Chondrocyte (in vitro differentiated cells): ENCODE measurements at regions not wholly inside any gene's neighbourhood (a gene's known extent, or its start where the extent isn't known, plus 50 kb on each side); places are given as distances from the start of the nearest gene placed in this dataset.

ENCODE experiments used
- DNase-seq: peaks from one replicate; pipeline ENCODE4 v3.0.0; 2021; ENCODE audit warnings: mixed read lengths, low spot score
- H3K27ac Mint-ChIP-seq: one replicate; pipeline ENCODE4 v1.8.0; 2021; ENCODE audit warnings: mild to moderate bottlenecking, moderate library complexity, mixed read lengths; ENCODE audit not compliant: unreplicated experiment
- H3K27me3 Mint-ChIP-seq: 2 replicates; pipeline ENCODE4 v1.8.0; 2021; ENCODE audit warnings: low read depth, mixed read lengths
- H3K36me3 Mint-ChIP-seq: 2 replicates; pipeline ENCODE4 v1.8.0; 2021; ENCODE audit warnings: low read depth, mixed read lengths
- H3K4me1 Mint-ChIP-seq: 2 replicates; pipeline ENCODE4 v1.8.0; 2021; ENCODE audit warnings: low read depth, mild to moderate bottlenecking, mixed read lengths
- H3K4me3 Mint-ChIP-seq: one replicate; pipeline ENCODE4 v1.8.0; 2021; ENCODE audit warnings: mild to moderate bottlenecking, moderate library complexity, mixed read lengths; ENCODE audit not compliant: unreplicated experiment
- H3K9me3 Mint-ChIP-seq: 2 replicates; pipeline ENCODE4 v1.8.0; 2021; ENCODE audit warnings: low read depth, mixed read lengths
- CTCF ChIP-seq: fragments of 200-600 bp; sonication (generic); IDR thresholded peaks from 2 replicates; pipeline ENCODE4 v1.5.0; 2021; ENCODE audit warnings: antibody characterized with exemption, mild to moderate bottlenecking, moderate library complexity

DNA sequence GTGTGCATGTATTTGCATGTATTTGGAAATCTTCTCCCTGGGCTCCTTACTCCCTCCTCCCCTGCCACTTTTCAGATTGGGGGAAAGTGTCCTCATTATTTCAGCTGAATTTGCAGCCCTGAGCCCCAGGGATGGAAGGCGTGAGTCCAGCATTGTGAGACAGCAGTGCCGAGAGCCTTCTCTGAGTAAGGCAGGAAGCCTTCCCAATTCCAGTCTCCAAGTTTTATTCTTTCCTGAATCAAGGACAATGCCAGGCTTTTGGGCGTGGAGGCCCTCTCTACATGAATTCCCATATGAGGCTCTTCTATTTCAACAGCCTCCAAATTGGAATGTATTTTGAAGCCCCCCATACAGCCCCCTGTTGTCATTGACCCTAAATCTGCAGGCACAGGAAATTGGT, 163.5 kb downstream of the ACKR3 start:
- H3K36me3 Mint-ChIP-seq: no peaks in the 10 kb centered on the region
- H3K27ac Mint-ChIP-seq: no peak overlapping the region
- no peaks in the 10 kb centered on the region for H3K9me3 Mint-ChIP-seq
- TF ChIP-seq CTCF: no peak
- no peak for DNase-seq
- no peak overlapping the region for H3K4me3 Mint-ChIP-seq
- no peaks in the 10 kb centered on the region for H3K27me3 Mint-ChIP-seq
- H3K4me1 Mint-ChIP-seq: no peaks in the 10 kb centered on the region

DNA sequence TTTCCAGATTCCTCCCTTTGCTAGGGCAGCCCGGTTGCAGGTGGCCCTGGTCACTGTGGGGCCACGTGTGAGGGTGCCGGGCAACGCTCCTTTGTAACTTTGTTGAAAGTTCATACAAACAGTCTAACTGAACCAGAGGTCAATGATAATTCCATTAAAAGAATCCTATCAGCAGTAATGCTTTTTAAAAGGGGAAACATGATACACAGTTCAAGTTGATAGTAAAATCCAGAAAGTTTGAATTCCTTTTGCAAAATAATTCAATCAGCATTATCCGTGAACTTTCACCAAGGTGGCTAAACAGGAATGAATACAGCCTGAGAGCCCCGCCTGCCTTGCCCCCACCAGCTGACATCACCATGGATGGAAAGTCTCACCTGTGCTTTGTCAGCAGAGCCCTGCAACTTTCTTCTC, 166.2 kb downstream of the ACKR3 start:
- DNase-seq: no peak
- Mint-ChIP-seq H3K36me3 (no peaks in the 10 kb centered on the region), H3K27me3 (no peaks in the 10 kb centered on the region), H3K27ac (no peak overlapping the region), H3K4me3 (no peak overlapping the region), H3K4me1 (peaks cover 12% of the 10 kb centered on the region), H3K9me3 (peaks cover 4% of the 10 kb centered on the region)
- TF ChIP-seq CTCF: no peak

- no peak for TF ChIP-seq CTCF
- Mint-ChIP-seq H3K4me1 (peaks cover 28% of the 10 kb centered on the region), H3K9me3 (peaks cover 4% of the 10 kb centered on the region), H3K4me3 (no peak overlapping the region), H3K27me3 (no peaks in the 10 kb centered on the region), H3K27ac (no peak overlapping the region), H3K36me3 (no peaks in the 10 kb centered on the region)
- no peak for DNase-seq
Measured at GRCh38 chr2:236738030-236738429, 168.4 kb downstream of the ACKR3 start.

- Mint-ChIP-seq H3K27me3 (no peaks in the 10 kb centered on the region), H3K27ac (no peak overlapping the region), H3K4me3 (no peak overlapping the region), H3K36me3 (no peaks in the 10 kb centered on the region), H3K4me1 (peaks cover 36% of the 10 kb centered on the region), H3K9me3 (peaks cover 4% of the 10 kb centered on the region)
- no peak for TF ChIP-seq CTCF
- no peak for DNase-seq
Measured at GRCh38 chr2:236738896-236739295, 169.3 kb downstream of the ACKR3 start.

DNA sequence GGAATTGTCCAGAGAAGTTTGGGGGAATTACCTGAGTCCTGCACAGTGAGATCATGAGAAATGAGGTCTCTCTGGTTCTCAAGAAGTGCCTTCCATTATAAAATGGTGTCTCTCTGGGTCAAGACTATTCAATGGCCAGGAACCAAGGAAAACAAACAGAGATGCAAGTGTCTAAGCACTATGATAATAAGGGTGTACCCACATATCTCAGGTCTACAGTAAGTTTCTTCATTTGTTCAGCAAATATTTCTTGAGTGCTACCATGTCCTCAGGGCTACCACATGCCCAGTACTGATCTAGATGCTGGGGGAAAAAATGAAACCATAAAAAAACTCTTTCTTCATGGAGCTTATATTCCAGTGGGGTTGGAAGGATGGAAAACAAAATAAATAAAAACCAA, 170.0 kb downstream of the ACKR3 start:
- no peak overlapping the region for H3K27ac Mint-ChIP-seq
- no peak for TF ChIP-seq CTCF
- peaks cover 4% of the 10 kb centered on the region for H3K9me3 Mint-ChIP-seq
- H3K4me1 Mint-ChIP-seq: peaks cover 44% of the 10 kb centered on the region
- no peaks in the 10 kb centered on the region for H3K36me3 Mint-ChIP-seq
- no peaks in the 10 kb centered on the region for H3K27me3 Mint-ChIP-seq
- no peak for DNase-seq
- no peak overlapping the region for H3K4me3 Mint-ChIP-seq
